Keratinocyte (primary cell): ENCODE measurements at regions not wholly inside any gene's neighbourhood (a gene's known extent, or its start where the extent isn't known, plus 50 kb on each side); places are given as distances from the start of the nearest gene placed in this dataset.

Source experiments
- DNase-seq: peaks from one replicate; pipeline ENCODE4 v3.0.0-alpha.2; 2011; ENCODE audit warnings: low read depth, missing footprints, low spot score
- FAIRE-seq: peaks from 2 replicates; lab custom pipeline; 2011; peaks lifted over from hg19 to GRCh38; lab: Jason Lieb, UNC
- H2AFZ ChIP-seq: 2 replicates; pipeline ENCODE4 v1.6.0; 2012; ENCODE audit warnings: low read length, control low read depth, inconsistent platforms; ENCODE audit not compliant: control insufficient read depth
- H3K27ac ChIP-seq: 2 replicates; pipeline ENCODE4 v1.5.1; 2011; ENCODE audit warnings: low read length; ENCODE audit not compliant: control insufficient read depth, insufficient read depth
- H3K27me3 ChIP-seq: 3 replicates; pipeline ENCODE4 v1.6.0; 2011; ENCODE audit warnings: low read length; ENCODE audit not compliant: control insufficient read depth, insufficient read depth; ENCODE audit errors: extremely low read depth
- H3K36me3 ChIP-seq, 2 experiments: 2 replicates in 1 of 2; 3 replicates in 1 of 2; pipeline ENCODE4 v1.5.1; 2011; ENCODE audit warnings: low read length in 2 of 2, mild to moderate bottlenecking in 1 of 2; ENCODE audit not compliant: control insufficient read depth in 2 of 2, insufficient read depth in 2 of 2; ENCODE audit errors: extremely low read depth in 1 of 2
- H3K4me1 ChIP-seq: 3 replicates; pipeline ENCODE4 v1.5.1; 2011; ENCODE audit warnings: low read length; ENCODE audit not compliant: control insufficient read depth, insufficient read depth; ENCODE audit errors: extremely low read depth
- H3K4me2 ChIP-seq: 3 replicates; pipeline ENCODE4 v1.6.0; 2011; ENCODE audit warnings: low read depth, low read length; ENCODE audit not compliant: control insufficient read depth, insufficient read depth; ENCODE audit errors: extremely low read depth
- H3K4me3 ChIP-seq, 3 experiments: fragments of 200-600 bp in 1 of 3; sonication (generic) in 1 of 3; 2 replicates in 2 of 3; 3 replicates in 1 of 3; pipeline ENCODE4 v1.5.1; 2011 to 2016; ENCODE audit warnings: low read length in 3 of 3, mild to moderate bottlenecking in 3 of 3, control low read depth in 2 of 3, inconsistent platforms in 1 of 3, low read depth in 1 of 3, mixed read lengths in 1 of 3, mixed run types in 1 of 3, moderate library complexity in 1 of 3; ENCODE audit not compliant: control insufficient read depth in 2 of 3, insufficient read depth in 2 of 3; ENCODE audit errors: extremely low read depth in 1 of 3
- H3K79me2 ChIP-seq: 2 replicates; pipeline ENCODE4 v1.6.0; 2012; ENCODE audit warnings: low read length; ENCODE audit not compliant: control insufficient read depth, insufficient read depth
- H3K9ac ChIP-seq: 3 replicates; pipeline ENCODE4 v1.6.0; 2011; ENCODE audit warnings: low read length; ENCODE audit not compliant: control insufficient read depth, insufficient read depth; ENCODE audit errors: extremely low read depth
- H3K9me1 ChIP-seq: 3 replicates; pipeline ENCODE4 v1.6.0; 2011; ENCODE audit warnings: low read length; ENCODE audit not compliant: control insufficient read depth, insufficient read depth; ENCODE audit errors: extremely low read depth
- H3K9me3 ChIP-seq: 2 replicates; pipeline ENCODE4 v1.5.1; 2012; ENCODE audit warnings: low read depth, low read length; ENCODE audit not compliant: control insufficient read depth
- H4K20me1 ChIP-seq: 3 replicates; pipeline ENCODE4 v1.6.0; 2011; ENCODE audit warnings: low read length; ENCODE audit not compliant: control insufficient read depth, insufficient read depth; ENCODE audit errors: extremely low read depth
- EZH2 ChIP-seq: IDR thresholded peaks from one replicate; pipeline ENCODE4 v1.6.1; 2012; ENCODE audit warnings: inconsistent platforms, mild to moderate bottlenecking, low read length, moderate library complexity
- dilution Hi-C: fragments of 300-500 bp; cut with MboI; formaldehyde crosslinking; loops from one replicate; pipeline ENCODE4 v1.7.0; 2020; ENCODE audit warnings: low sequenced_read_pairs; ENCODE audit not compliant: extremely low pct_ligation_motif_present
- TF ChIP-seq, protein P1 (sequence below), 3 experiments: IDR thresholded peaks in 1 of 3; conservative IDR thresholded peaks in 1 of 3; optimal IDR thresholded peaks in 1 of 3; 2 replicates in 2 of 3; 3 replicates in 1 of 3; pipeline versions ENCODE3 to v1.5.1; 2011; ENCODE audit warnings: low read length in 3 of 3, mild to moderate bottlenecking in 3 of 3, moderate library complexity in 2 of 3, control low read depth in 1 of 3, inconsistent platforms in 1 of 3; ENCODE audit not compliant: insufficient read depth in 2 of 3; ENCODE audit errors: extremely low read depth in 1 of 3

DNA sequence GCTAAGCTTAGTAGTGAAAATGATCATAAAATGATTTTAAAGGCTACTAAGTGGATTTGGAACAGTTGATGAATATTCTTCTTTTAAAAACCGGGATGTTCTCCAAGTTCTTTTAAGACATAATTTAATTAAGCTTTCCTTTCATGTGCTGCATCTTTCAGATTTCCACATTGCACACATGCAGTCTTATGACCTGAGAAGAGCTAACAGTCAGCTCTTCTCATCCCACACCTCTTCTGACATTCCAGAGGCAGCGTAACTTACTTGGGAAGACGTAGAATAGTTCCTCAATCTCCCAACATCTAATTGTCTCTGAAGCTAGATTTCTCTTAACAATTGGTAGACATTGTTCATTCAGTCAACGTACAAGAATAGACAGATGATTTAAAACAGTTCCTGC, 181.8 kb downstream of the SP3 start:
- no peaks in the 10 kb centered on the region for H3K9me1 ChIP-seq
- dilution Hi-C loops, result no loop called here
- H3K27me3 ChIP-seq, result peaks cover 5% of the 10 kb centered on the region
- H3K27ac ChIP-seq, result no peak overlapping the region
- no peak overlapping the region for H3K4me3 ChIP-seq
- FAIRE-seq (no peak), DNase-seq (no peak)
- H3K36me3 ChIP-seq, result no peaks in the 10 kb centered on the region
- no peaks in the 10 kb centered on the region for H3K9me3 ChIP-seq
- no peak overlapping the region for H3K4me2 ChIP-seq
- H4K20me1 ChIP-seq, result no peaks in the 10 kb centered on the region
- TF ChIP-seq, protein P1, sequence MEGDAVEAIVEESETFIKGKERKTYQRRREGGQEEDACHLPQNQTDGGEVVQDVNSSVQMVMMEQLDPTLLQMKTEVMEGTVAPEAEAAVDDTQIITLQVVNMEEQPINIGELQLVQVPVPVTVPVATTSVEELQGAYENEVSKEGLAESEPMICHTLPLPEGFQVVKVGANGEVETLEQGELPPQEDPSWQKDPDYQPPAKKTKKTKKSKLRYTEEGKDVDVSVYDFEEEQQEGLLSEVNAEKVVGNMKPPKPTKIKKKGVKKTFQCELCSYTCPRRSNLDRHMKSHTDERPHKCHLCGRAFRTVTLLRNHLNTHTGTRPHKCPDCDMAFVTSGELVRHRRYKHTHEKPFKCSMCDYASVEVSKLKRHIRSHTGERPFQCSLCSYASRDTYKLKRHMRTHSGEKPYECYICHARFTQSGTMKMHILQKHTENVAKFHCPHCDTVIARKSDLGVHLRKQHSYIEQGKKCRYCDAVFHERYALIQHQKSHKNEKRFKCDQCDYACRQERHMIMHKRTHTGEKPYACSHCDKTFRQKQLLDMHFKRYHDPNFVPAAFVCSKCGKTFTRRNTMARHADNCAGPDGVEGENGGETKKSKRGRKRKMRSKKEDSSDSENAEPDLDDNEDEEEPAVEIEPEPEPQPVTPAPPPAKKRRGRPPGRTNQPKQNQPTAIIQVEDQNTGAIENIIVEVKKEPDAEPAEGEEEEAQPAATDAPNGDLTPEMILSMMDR (optimal IDR thresholded peaks at IDR 0.05 in 1 of 3, IDR thresholded peaks at IDR 0.05 in 1 of 3, conservative IDR thresholded peaks at IDR 0.05 in 1 of 3; ENCODE audit: extremely low read depth in 1 of 3, insufficient read depth in 2 of 3, low read length in 3 of 3), result no peak
- no peak for TF ChIP-seq EZH2
- H2AFZ ChIP-seq, result no peak overlapping the region
- H3K79me2 ChIP-seq, result no peaks in the 10 kb centered on the region
- no peaks in the 10 kb centered on the region for H3K4me1 ChIP-seq
- no peak overlapping the region for H3K9ac ChIP-seq

DNA sequence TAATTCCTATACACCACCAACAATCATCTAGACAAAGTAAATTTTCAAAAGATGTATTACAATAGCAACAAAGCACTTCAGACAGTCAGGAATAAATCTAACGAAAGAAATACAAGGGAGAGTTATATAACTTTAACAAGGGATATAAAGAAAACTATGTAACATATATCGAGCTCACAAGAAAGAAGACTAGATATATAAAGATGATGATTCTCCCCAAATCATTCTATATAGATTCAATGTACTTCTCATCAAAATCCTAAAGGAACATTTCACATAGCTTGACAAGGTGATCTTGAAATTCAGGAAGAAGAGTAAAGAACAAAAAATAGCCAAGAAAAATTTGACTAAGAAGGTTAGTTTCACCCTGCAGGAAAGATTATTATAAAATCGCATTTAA, 179.4 kb downstream of the SP3 start:
- Histone ChIP-seq H3K9ac (no peak overlapping the region), H2AFZ (no peak overlapping the region), H3K79me2 (no peaks in the 10 kb centered on the region), H3K9me1 (no peaks in the 10 kb centered on the region), H3K27ac (no peak overlapping the region), H3K4me3 (no peak overlapping the region), H3K4me2 (no peak overlapping the region), H4K20me1 (no peaks in the 10 kb centered on the region), H3K36me3 (no peaks in the 10 kb centered on the region), H3K9me3 (no peaks in the 10 kb centered on the region), H3K27me3 (peaks cover 5% of the 10 kb centered on the region), H3K4me1 (no peaks in the 10 kb centered on the region)
- dilution Hi-C loops, result no loop called here
- FAIRE-seq (no peak), DNase-seq (no peak)
- TF ChIP-seq, protein P1 (optimal IDR thresholded peaks at IDR 0.05 in 1 of 3, IDR thresholded peaks at IDR 0.05 in 1 of 3, conservative IDR thresholded peaks at IDR 0.05 in 1 of 3; ENCODE audit: extremely low read depth in 1 of 3, insufficient read depth in 2 of 3, low read length in 3 of 3), result no peak
- TF ChIP-seq EZH2, result no peak
